Naive B cell (primary cell): ENCODE measurements at regions not wholly inside any gene's neighbourhood (a gene's known extent, or its start where the extent isn't known, plus 50 kb on each side); places are given as distances from the start of the nearest gene placed in this dataset.
A peak's percentile ranks its signal among the peaks of the same experiment; 100 is the strongest.

Source experiments
- ATAC-seq, 2 donors: fragments of 150-1000 bp; cut with Tn5 transposase; 2 replicates each; pipeline ENCODE4 v1.10.0; 2021; ENCODE audit warnings: low read depth in 2 of 2, mild to moderate bottlenecking in 2 of 2, moderate library complexity in 2 of 2
- DNase-seq: peaks from one replicate; pipeline ENCODE4 v3.0.0; 2022
- H3K27ac Mint-ChIP-seq, 6 donors: one replicate each; pipeline ENCODE4 v1.8.0; 2020 to 2022; ENCODE audit warnings: mild to moderate bottlenecking in 6 of 6, mixed read lengths in 6 of 6, moderate library complexity in 5 of 6, inconsistent platforms in 2 of 6
- H3K27me3 Mint-ChIP-seq, 3 donors: one replicate each; pipeline ENCODE4 v1.8.0; 2021 to 2022; ENCODE audit warnings: mixed read lengths in 3 of 3, mild to moderate bottlenecking in 1 of 3
- H3K36me3 Mint-ChIP-seq, 2 donors: one replicate each; pipeline ENCODE4 v1.8.0; 2020 to 2022; ENCODE audit warnings: mixed read lengths in 2 of 2, inconsistent platforms in 1 of 2, mild to moderate bottlenecking in 1 of 2
- H3K4me1 Mint-ChIP-seq, 3 donors: one replicate each; pipeline ENCODE4 v1.8.0; 2020 to 2022; ENCODE audit warnings: mixed read lengths in 3 of 3, inconsistent platforms in 1 of 3, mild to moderate bottlenecking in 1 of 3, moderate library complexity in 1 of 3
- H3K4me3 Mint-ChIP-seq, 8 donors: one replicate each; pipeline ENCODE4 v1.8.0; 2020 to 2022; ENCODE audit warnings: mild to moderate bottlenecking in 8 of 8, mixed read lengths in 8 of 8, moderate library complexity in 8 of 8, inconsistent platforms in 2 of 8
- H3K9me3 Mint-ChIP-seq, 7 donors: one replicate each; pipeline ENCODE4 v1.8.0; 2020 to 2022; ENCODE audit warnings: mixed read lengths in 7 of 7, mild to moderate bottlenecking in 5 of 7, inconsistent platforms in 2 of 7, moderate library complexity in 1 of 7

GRCh38 chr1:47705517-47706130, 267.8 kb downstream of the FOXD2 start:
- DNase-seq: no peak
- Mint-ChIP-seq H3K27me3 (peaks cover 13 to 50% (median 31%) of the 10 kb centered on the region in 3 donors), H3K27ac (no peak overlapping the region), H3K4me1 (peaks cover 7 to 16% (median 10%) of the 10 kb centered on the region in 3 donors), H3K36me3 (no peaks in the 10 kb centered on the region), H3K9me3 (peaks cover 0 to 2% (median 0%) of the 10 kb centered on the region in 7 donors), H3K4me3 (no peak overlapping the region)
- no peak for ATAC-seq

- H3K4me1 Mint-ChIP-seq: peaks cover 7 to 16% (median 10%) of the 10 kb centered on the region in 3 donors
- ATAC-seq: no peak
- no peak overlapping the region for H3K4me3 Mint-ChIP-seq
- no peak overlapping the region for H3K27ac Mint-ChIP-seq
- no peaks in the 10 kb centered on the region for H3K36me3 Mint-ChIP-seq
- peaks cover 21 to 68% (median 50%) of the 10 kb centered on the region in 3 donors for H3K27me3 Mint-ChIP-seq
- H3K9me3 Mint-ChIP-seq: peaks cover 0 to 2% (median 0%) of the 10 kb centered on the region in 7 donors
- DNase-seq: no peak
These were observed 269.7 kb downstream of the FOXD2 start for GRCh38 chr1:47707503-47707902.

- peak overlapping the region in 1 of 6 donors; percentile 59 for H3K27ac Mint-ChIP-seq
- ATAC-seq: no peak
These were observed 270.2 kb downstream of the FOXD2 start for GRCh38 chr1:47708019-47708535.

GRCh38 chr1:47708658-47709018, 270.8 kb downstream of the FOXD2 start:
- H3K27me3 Mint-ChIP-seq: peaks cover 32 to 79% (median 61%) of the 10 kb centered on the region in 3 donors
- H3K4me3 Mint-ChIP-seq: peak overlapping the region in 2 of 8 donors; percentile 55 to 59
- H3K9me3 Mint-ChIP-seq: peaks cover 0 to 2% (median 0%) of the 10 kb centered on the region in 7 donors
- DNase-seq: no peak
- no peaks in the 10 kb centered on the region for H3K36me3 Mint-ChIP-seq
- no peak for ATAC-seq
- H3K27ac Mint-ChIP-seq: no peak overlapping the region
- H3K4me1 Mint-ChIP-seq: peaks cover 7 to 16% (median 10%) of the 10 kb centered on the region in 3 donors

More at GRCh38 chr1:47708019-47708535, 270.2 kb downstream of the FOXD2 start:
- Mint-ChIP-seq H3K36me3 (no peaks in the 10 kb centered on the region), H3K27me3 (peaks cover 27 to 73% (median 55%) of the 10 kb centered on the region in 3 donors), H3K4me1 (peaks cover 7 to 16% (median 10%) of the 10 kb centered on the region in 3 donors), H3K4me3 (peak overlapping the region in 4 of 8 donors; percentile 11 to 59 (median 39)), H3K9me3 (peaks cover 0 to 2% (median 0%) of the 10 kb centered on the region in 7 donors)
- DNase-seq: no peak

GRCh38 chr1:47709019-47709871, 271.4 kb downstream of the FOXD2 start:
- peaks cover 35 to 85% (median 67%) of the 10 kb centered on the region in 3 donors for H3K27me3 Mint-ChIP-seq
- DNase-seq: peak; percentile 6
- peaks cover 7 to 16% (median 10%) of the 10 kb centered on the region in 3 donors for H3K4me1 Mint-ChIP-seq
- no peak overlapping the region for H3K27ac Mint-ChIP-seq
- H3K9me3 Mint-ChIP-seq: peaks cover 0 to 2% (median 0%) of the 10 kb centered on the region in 7 donors
- H3K36me3 Mint-ChIP-seq: no peaks in the 10 kb centered on the region
- ATAC-seq: peak; percentile 33 to 42
- peak overlapping the region in 6 of 8 donors; percentile 33 to 69 (median 54) for H3K4me3 Mint-ChIP-seq

GRCh38 chr1:47709872-47710231, 272.0 kb downstream of the FOXD2 start:
- no peak for ATAC-seq
- peaks cover 0 to 2% (median 0%) of the 10 kb centered on the region in 7 donors for H3K9me3 Mint-ChIP-seq

GRCh38 chr1:47710329-47711071, 272.7 kb downstream of the FOXD2 start:
- Mint-ChIP-seq H3K27me3 (peaks cover 48 to 85% (median 69%) of the 10 kb centered on the region in 3 donors), H3K27ac (no peak overlapping the region), H3K4me3 (peak overlapping the region in 5 of 8 donors; percentile 45 to 83 (median 59)), H3K36me3 (no peaks in the 10 kb centered on the region), H3K4me1 (peaks cover 7 to 16% (median 10%) of the 10 kb centered on the region in 3 donors), H3K9me3 (peaks cover 0 to 2% (median 0%) of the 10 kb centered on the region in 7 donors)
- peak; percentile 46 to 50 for ATAC-seq
- peak; percentile 41 for DNase-seq

More at GRCh38 chr1:47709872-47710231, 272.0 kb downstream of the FOXD2 start:
- Mint-ChIP-seq H3K4me3 (peak overlapping the region in 5 of 8 donors; percentile 29 to 82 (median 53)), H3K36me3 (no peaks in the 10 kb centered on the region), H3K4me1 (peaks cover 7 to 16% (median 10%) of the 10 kb centered on the region in 3 donors), H3K27me3 (peaks cover 42 to 85% (median 68%) of the 10 kb centered on the region in 3 donors), H3K27ac (no peak overlapping the region)
- no peak for DNase-seq
